ENCODE measurements at regions not wholly inside any gene's neighbourhood (a gene's known extent, or its start where the extent isn't known, plus 50 kb on each side); places are given as distances from the start of the nearest gene placed in this dataset.

DNA sequence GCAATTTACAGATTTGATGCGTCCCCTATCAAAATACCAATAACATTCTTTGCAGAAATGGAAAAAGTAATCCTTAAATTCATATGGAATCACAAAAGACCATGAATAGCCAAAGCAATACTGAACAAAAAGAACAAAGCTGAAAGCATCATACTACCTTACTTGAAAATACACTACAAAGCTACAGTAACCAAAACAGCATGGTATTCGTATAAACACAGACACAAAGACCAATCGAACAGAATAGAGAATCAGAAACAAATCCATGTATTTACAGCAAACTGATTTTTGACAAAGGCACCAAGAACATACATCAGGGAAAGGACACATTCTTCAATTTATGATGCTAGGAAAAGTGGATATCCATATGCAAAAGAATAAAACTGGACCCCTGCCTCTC, 206.5 kb upstream of the PDE10A start:
- TF ChIP-seq EP300 (IDR thresholded peaks at IDR 0.05), result no peak
- TF ChIP-seq POLR2AphosphoS5 (IDR thresholded peaks at IDR 0.05), result no peak
- TF ChIP-seq, protein P1, sequence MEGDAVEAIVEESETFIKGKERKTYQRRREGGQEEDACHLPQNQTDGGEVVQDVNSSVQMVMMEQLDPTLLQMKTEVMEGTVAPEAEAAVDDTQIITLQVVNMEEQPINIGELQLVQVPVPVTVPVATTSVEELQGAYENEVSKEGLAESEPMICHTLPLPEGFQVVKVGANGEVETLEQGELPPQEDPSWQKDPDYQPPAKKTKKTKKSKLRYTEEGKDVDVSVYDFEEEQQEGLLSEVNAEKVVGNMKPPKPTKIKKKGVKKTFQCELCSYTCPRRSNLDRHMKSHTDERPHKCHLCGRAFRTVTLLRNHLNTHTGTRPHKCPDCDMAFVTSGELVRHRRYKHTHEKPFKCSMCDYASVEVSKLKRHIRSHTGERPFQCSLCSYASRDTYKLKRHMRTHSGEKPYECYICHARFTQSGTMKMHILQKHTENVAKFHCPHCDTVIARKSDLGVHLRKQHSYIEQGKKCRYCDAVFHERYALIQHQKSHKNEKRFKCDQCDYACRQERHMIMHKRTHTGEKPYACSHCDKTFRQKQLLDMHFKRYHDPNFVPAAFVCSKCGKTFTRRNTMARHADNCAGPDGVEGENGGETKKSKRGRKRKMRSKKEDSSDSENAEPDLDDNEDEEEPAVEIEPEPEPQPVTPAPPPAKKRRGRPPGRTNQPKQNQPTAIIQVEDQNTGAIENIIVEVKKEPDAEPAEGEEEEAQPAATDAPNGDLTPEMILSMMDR (IDR thresholded peaks at IDR 0.05), result no peak
- no peak for TF ChIP-seq POLR2A (IDR thresholded peaks at IDR 0.05)
- H3K36me3 ChIP-seq, result no peaks in the 10 kb centered on the region
- no peak overlapping the region for H3K27ac ChIP-seq
- no peak overlapping the region for H3K4me3 ChIP-seq
- ATAC-seq (ENCODE audit: low FRiP score in 2 of 2), result no peak
- H3K4me1 ChIP-seq, result no peaks in the 10 kb centered on the region
- no peak for DNase-seq
- 93 to 94% methylated on average over 3 of the region's 3 CpGs for WGBS, 2 donors
- H3K27me3 ChIP-seq, result no peaks in the 10 kb centered on the region
- peaks cover 0 to 17% (median 6%) of the 10 kb centered on the region in 4 donors for H3K9me3 ChIP-seq

DNA sequence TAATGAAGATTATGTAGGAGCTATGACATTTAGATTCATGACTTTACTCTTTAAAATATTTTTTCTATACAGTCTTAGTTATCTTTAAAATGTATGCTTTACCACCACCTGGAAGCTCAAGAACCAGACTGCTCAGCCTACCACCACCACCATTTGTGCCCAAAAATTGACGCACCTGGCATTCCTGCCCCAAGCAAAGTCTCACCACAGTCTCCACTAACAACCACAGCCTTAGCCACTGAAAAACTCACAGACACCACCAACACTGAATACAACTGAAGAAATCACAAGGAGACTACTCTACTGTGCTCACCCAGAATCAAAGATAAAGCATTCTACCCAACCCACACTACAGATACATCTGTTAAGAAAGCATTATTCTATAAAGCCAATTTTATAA, 201.9 kb upstream of the PDE10A start:
- DNase-seq (no peak), ATAC-seq (ENCODE audit: low FRiP score in 2 of 2) (no peak)
- no peak for TF ChIP-seq POLR2A (IDR thresholded peaks at IDR 0.05)
- TF ChIP-seq, protein P1 (IDR thresholded peaks at IDR 0.05), result no peak
- no peak for TF ChIP-seq POLR2AphosphoS5 (IDR thresholded peaks at IDR 0.05)
- no peak for TF ChIP-seq EP300 (IDR thresholded peaks at IDR 0.05)
- Histone ChIP-seq H3K9me3 (peaks cover 0 to 14% (median 4%) of the 10 kb centered on the region in 4 donors), H3K4me3 (no peak overlapping the region), H3K4me1 (no peaks in the 10 kb centered on the region), H3K27ac (no peak overlapping the region), H3K36me3 (no peaks in the 10 kb centered on the region), H3K27me3 (no peaks in the 10 kb centered on the region)
- 94% methylated on average over 1 of the region's 1 CpG for WGBS, 2 donors

DNA sequence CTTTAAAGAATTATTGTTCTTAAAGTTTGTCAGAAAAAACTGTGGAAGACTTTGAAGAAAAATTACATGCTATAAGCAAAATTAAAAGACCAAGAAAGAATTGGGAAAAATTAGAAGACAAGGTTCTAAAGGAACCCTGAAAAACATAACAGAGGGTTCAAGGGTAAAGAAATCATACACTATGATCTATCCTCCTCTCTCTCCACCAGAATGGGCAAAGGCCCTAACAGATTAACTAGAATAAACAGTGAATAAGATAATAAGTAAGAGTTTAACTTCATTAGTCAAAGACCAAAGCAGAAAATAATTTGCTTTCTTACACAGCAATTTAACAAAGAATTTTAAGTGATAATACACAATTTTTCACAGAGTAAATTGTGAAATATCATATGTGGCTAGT, 201.2 kb upstream of the PDE10A start:
- Histone ChIP-seq H3K4me1 (no peaks in the 10 kb centered on the region), H3K9me3 (peaks cover 0 to 8% (median 2%) of the 10 kb centered on the region in 4 donors), H3K36me3 (no peaks in the 10 kb centered on the region), H3K4me3 (no peak overlapping the region), H3K27ac (no peak overlapping the region), H3K27me3 (no peaks in the 10 kb centered on the region)
- ATAC-seq (ENCODE audit: low FRiP score in 2 of 2), result no peak
- TF ChIP-seq, protein P1 (IDR thresholded peaks at IDR 0.05), result no peak
- TF ChIP-seq POLR2A (IDR thresholded peaks at IDR 0.05) (no peak), EP300 (IDR thresholded peaks at IDR 0.05) (no peak), POLR2AphosphoS5 (IDR thresholded peaks at IDR 0.05) (no peak)
- no peak for DNase-seq

DNA sequence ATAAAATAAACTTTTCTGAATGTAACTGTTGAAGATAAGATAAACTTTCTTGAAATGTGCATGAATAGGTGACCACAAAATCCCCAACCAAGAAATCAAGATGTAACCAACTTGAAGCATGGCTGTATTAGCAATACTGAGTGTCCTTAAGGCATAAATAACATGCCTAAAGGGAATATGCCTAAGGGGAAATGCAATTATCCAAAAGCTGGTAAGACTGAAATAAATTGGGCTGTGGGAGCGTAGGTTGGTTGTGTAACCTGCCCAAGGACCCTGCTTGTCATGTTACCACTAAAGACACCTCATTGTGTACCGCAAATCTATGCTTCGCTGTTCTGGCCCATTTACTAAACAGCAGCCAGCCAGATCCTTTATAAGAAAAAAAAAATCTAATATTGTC, 200.8 kb upstream of the PDE10A start:
- 54 to 82% methylated on average over 3 of the region's 3 CpGs for WGBS, 2 donors
- TF ChIP-seq POLR2A (IDR thresholded peaks at IDR 0.05), result no peak
- no peak for TF ChIP-seq POLR2AphosphoS5 (IDR thresholded peaks at IDR 0.05)
- TF ChIP-seq, protein P1 (IDR thresholded peaks at IDR 0.05), result no peak
- no peak for TF ChIP-seq EP300 (IDR thresholded peaks at IDR 0.05)
- H3K4me1 ChIP-seq, result no peaks in the 10 kb centered on the region
- no peak overlapping the region for H3K4me3 ChIP-seq
- DNase-seq (no peak), ATAC-seq (ENCODE audit: low FRiP score in 2 of 2) (no peak)
- peaks cover 0 to 8% (median 2%) of the 10 kb centered on the region in 4 donors for H3K9me3 ChIP-seq
- no peaks in the 10 kb centered on the region for H3K36me3 ChIP-seq
- no peak overlapping the region for H3K27ac ChIP-seq
- no peaks in the 10 kb centered on the region for H3K27me3 ChIP-seq

DNA sequence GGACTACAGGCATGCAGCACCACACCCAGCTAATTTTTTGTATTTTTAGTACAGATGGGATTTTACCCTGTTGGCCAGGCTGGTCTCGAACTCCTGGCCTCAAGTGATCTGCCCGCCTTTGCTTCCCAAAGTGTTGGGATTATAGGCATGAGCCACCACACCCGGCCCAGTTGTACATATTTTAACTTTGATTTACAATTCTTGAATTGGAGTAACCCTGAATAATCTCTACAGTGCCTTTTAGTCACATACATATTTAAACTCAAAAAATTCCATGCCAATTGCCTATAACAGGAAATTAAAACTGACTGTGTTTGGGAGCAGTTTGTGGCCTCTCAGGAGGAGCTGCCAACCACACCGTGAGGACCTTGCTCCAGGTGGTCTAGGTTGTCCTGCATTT, 199.8 kb upstream of the PDE10A start:
- WGBS, 2 donors, result 81 to 89% methylated on average over 4 of the region's 4 CpGs
- no peak for TF ChIP-seq POLR2A (IDR thresholded peaks at IDR 0.05)
- TF ChIP-seq POLR2AphosphoS5 (IDR thresholded peaks at IDR 0.05), result no peak
- TF ChIP-seq, protein P1 (IDR thresholded peaks at IDR 0.05), result no peak
- TF ChIP-seq EP300 (IDR thresholded peaks at IDR 0.05), result no peak

More for the DNA sequence above, 199.8 kb upstream of the PDE10A start:
- Histone ChIP-seq H3K36me3 (no peaks in the 10 kb centered on the region), H3K27ac (no peak overlapping the region), H3K27me3 (no peaks in the 10 kb centered on the region), H3K4me3 (no peak overlapping the region), H3K9me3 (peaks cover 0 to 8% (median 2%) of the 10 kb centered on the region in 4 donors), H3K4me1 (no peaks in the 10 kb centered on the region)
- ATAC-seq (ENCODE audit: low FRiP score in 2 of 2) (no peak), DNase-seq (no peak)
